Testis (tissue), 2 donors: ENCODE measurements at regions not wholly inside any gene's neighbourhood (a gene's known extent, or its start where the extent isn't known, plus 50 kb on each side); places are given as distances from the start of the nearest gene placed in this dataset.

ENCODE experiments used
- POLR2A ChIP-seq: fragments of 450-650 bp; IDR thresholded peaks from one replicate; pipeline ENCODE4 v1.6.1; 2017; ENCODE audit warnings: antibody characterized with exemption, mild to moderate bottlenecking, moderate library complexity
- TF ChIP-seq, protein P1 (sequence below), 3 experiments: fragments of 450-650 bp in 2 of 3; fragments of 200-600 bp in 1 of 3; sonication (generic) in 1 of 3; IDR thresholded peaks; one replicate each; pipeline ENCODE4 v1.5.1; 2016 to 2019; ENCODE audit warnings: antibody characterized with exemption in 3 of 3, mild to moderate bottlenecking in 2 of 3, moderate library complexity in 1 of 3

DNA sequence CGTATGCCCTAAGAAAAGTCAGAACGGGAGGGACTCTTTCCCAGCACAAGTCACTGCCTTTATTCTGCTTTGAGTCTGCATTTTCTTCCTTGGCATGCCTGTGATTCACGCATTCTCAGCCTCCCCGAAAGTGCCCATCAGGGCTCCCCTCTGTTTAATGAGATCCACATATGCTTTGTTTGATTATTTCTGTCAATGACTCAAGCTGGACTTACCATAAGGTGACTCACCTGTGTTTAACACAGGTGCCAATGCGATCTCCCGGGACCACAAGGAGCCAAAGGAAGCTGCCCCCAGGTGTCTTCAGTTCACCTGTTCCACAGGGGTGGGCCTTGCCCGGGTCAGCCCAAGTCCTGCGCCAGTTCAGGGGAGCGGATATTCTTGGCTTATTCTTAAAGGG, 386.0 kb upstream of the SHH start:
- TF ChIP-seq, protein P1, sequence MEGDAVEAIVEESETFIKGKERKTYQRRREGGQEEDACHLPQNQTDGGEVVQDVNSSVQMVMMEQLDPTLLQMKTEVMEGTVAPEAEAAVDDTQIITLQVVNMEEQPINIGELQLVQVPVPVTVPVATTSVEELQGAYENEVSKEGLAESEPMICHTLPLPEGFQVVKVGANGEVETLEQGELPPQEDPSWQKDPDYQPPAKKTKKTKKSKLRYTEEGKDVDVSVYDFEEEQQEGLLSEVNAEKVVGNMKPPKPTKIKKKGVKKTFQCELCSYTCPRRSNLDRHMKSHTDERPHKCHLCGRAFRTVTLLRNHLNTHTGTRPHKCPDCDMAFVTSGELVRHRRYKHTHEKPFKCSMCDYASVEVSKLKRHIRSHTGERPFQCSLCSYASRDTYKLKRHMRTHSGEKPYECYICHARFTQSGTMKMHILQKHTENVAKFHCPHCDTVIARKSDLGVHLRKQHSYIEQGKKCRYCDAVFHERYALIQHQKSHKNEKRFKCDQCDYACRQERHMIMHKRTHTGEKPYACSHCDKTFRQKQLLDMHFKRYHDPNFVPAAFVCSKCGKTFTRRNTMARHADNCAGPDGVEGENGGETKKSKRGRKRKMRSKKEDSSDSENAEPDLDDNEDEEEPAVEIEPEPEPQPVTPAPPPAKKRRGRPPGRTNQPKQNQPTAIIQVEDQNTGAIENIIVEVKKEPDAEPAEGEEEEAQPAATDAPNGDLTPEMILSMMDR (IDR thresholded peaks at IDR 0.05): no peak
- TF ChIP-seq POLR2A: no peak
